HCT116 (cell line): ENCODE measurements at regions not wholly inside any gene's neighbourhood (a gene's known extent, or its start where the extent isn't known, plus 50 kb on each side); places are given as distances from the start of the nearest gene placed in this dataset.

Experiments
- ATAC-seq: fragments of 200-7000 bp; cut with Tn5 transposase; 2 replicates; pipeline ENCODE4 v1.9.1; 2020; ENCODE audit warnings: mild to moderate bottlenecking, moderate library complexity
- BruUV-seq: library from RNA; stranded (reverse); fragments of 400-500 nt; replicated peaks from 2 replicates; lab custom pipeline; 2021; lab: Mats Ljungman, UMichigan
- CTCF ChIA-PET: fragments of 300-600 bp; sonication (Branson Sonifier 250); formaldehyde crosslinking; loops from one replicate; lab custom pipeline; 2021; ENCODE audit warnings: antibody characterized with exemption; lab: Charles Lee
- POLR2A ChIA-PET: fragments of 300-600, 350-600 bp; sonication (Branson Sonifier 250); formaldehyde crosslinking; loops from one replicate; lab custom pipeline; 2021; ENCODE audit warnings: antibody characterized with exemption; lab: Charles Lee
- RAD21 ChIA-PET, 2 experiments: fragments of 300-600 bp; sonication (Branson Sonifier 250); formaldehyde crosslinking; loops; one replicate each; lab custom pipeline; 2023; ENCODE audit warnings: low total read pairs in 2 of 2; ENCODE audit not compliant: uncharacterized antibody in 2 of 2, unreplicated experiment in 2 of 2, low non-redundant PET in 1 of 2; lab: Charles Lee
- DNase-seq: peaks from one replicate; pipeline ENCODE4 v3.0.0-alpha.2; 2010; ENCODE audit warnings: low read depth, low spot score
- H2AFZ ChIP-seq: fragments of 200-600 bp; shearing (Covaris generic), sonication (generic); 2 replicates; pipeline ENCODE4 v1.6.1; 2017; ENCODE audit warnings: low read depth, mixed run types, mixed read lengths, antibody characterized with exemption, low read length; ENCODE audit not compliant: poor library complexity, severe bottlenecking
- H3K27ac ChIP-seq: 2 replicates; pipeline ENCODE4 v1.5.1; 2012; ENCODE audit warnings: low read depth, low read length
- H3K27me3 ChIP-seq: fragments of 200-600 bp; sonication (generic); 2 replicates; pipeline ENCODE4 v1.6.1; 2016; ENCODE audit warnings: mixed run types, low read length, mixed read lengths; ENCODE audit not compliant: insufficient read depth
- H3K36me3 ChIP-seq, 2 experiments: fragments of 200-500 bp in 1 of 2; fragments of 200-600 bp in 1 of 2; sonication (Bioruptor generic) in 1 of 2; sonication (generic) in 1 of 2; 2 replicates each; pipeline versions ENCODE4 v1.5.1 to v1.6.1; 2014 to 2016; ENCODE audit warnings: low read length in 2 of 2, inconsistent platforms in 1 of 2, mixed read lengths in 1 of 2, mixed run types in 1 of 2; ENCODE audit not compliant: insufficient read depth in 2 of 2, control insufficient read depth in 1 of 2
- H3K4me1 ChIP-seq, 2 experiments: fragments of 200-600 bp in 1 of 2; sonication (generic) in 1 of 2; 2 replicates each; pipeline versions ENCODE4 v1.5.1 to v1.6.1; 2012 to 2017; ENCODE audit warnings: low read length in 2 of 2, inconsistent platforms in 1 of 2, mild to moderate bottlenecking in 1 of 2, mixed read lengths in 1 of 2, mixed run types in 1 of 2, moderate library complexity in 1 of 2; ENCODE audit not compliant: insufficient read depth in 2 of 2, control insufficient read depth in 1 of 2
- H3K4me2 ChIP-seq: fragments of 200-600 bp; sonication (generic); 2 replicates; pipeline ENCODE4 v1.6.1; 2017; ENCODE audit warnings: mixed run types, low read length, mixed read lengths
- H3K4me3 ChIP-seq, 2 experiments: fragments of 200-600 bp in 1 of 2; sonication (generic) in 1 of 2; replicated peaks in 1 of 2; 2 replicates each; pipeline ENCODE4 v1.5.1; 2011 to 2016; ENCODE audit warnings: low read length in 2 of 2, control low read depth in 1 of 2, low read depth in 1 of 2, mild to moderate bottlenecking in 1 of 2, mixed read lengths in 1 of 2, mixed run types in 1 of 2
- H3K79me2 ChIP-seq: fragments of 200-600 bp; sonication (generic); 2 replicates; pipeline ENCODE4 v1.6.1; 2017; ENCODE audit warnings: mild to moderate bottlenecking, mixed run types, low read length, moderate library complexity, mixed read lengths; ENCODE audit not compliant: insufficient read depth
- H3K9ac ChIP-seq: fragments of 200-600 bp; sonication (generic); 2 replicates; pipeline ENCODE4 v1.6.1; 2016; ENCODE audit warnings: low read length, mixed read lengths
- H3K9me2 ChIP-seq: fragments of 200-600 bp; sonication (generic), shearing (Covaris generic); 2 replicates; pipeline ENCODE4 v1.6.1; 2017; ENCODE audit warnings: mixed run types, mild to moderate bottlenecking, moderate library complexity; ENCODE audit not compliant: insufficient read depth
- H3K9me3 ChIP-seq, 2 experiments: fragments of 200-500 bp in 1 of 2; fragments of 200-600 bp in 1 of 2; sonication (Bioruptor generic) in 1 of 2; sonication (generic) in 1 of 2; 2 replicates each; pipeline ENCODE4 v1.6.1; 2014 to 2017; ENCODE audit warnings: low read length in 2 of 2, mixed read lengths in 2 of 2, inconsistent platforms in 1 of 2, low read depth in 1 of 2, mild to moderate bottlenecking in 1 of 2, mixed run types in 1 of 2, moderate library complexity in 1 of 2; ENCODE audit not compliant: control insufficient read depth in 1 of 2, insufficient read depth in 1 of 2
- H4K20me1 ChIP-seq: fragments of 200-600 bp; sonication (generic), shearing (Covaris generic); 2 replicates; pipeline ENCODE4 v1.6.1; 2017; ENCODE audit warnings: mixed run types, mild to moderate bottlenecking, moderate library complexity; ENCODE audit not compliant: insufficient read depth
- CBX3 ChIP-seq: IDR thresholded peaks from 2 replicates; pipeline ENCODE4 v1.6.1; 2012; ENCODE audit warnings: low read depth
- CEBPB ChIP-seq: IDR thresholded peaks from 2 replicates; pipeline ENCODE4 v1.6.1; 2012; ENCODE audit warnings: low read depth
- ELF1 ChIP-seq: IDR thresholded peaks from 2 replicates; pipeline ENCODE4 v1.6.1; 2012; ENCODE audit warnings: low read depth, borderline replicate concordance
- EZH2phosphoT487 ChIP-seq: fragments of 200-600 bp; IDR thresholded peaks from 2 replicates; pipeline ENCODE4 v1.6.1; 2018; ENCODE audit warnings: antibody characterized with exemption, borderline replicate concordance
- JUND ChIP-seq: IDR thresholded peaks from 2 replicates; pipeline ENCODE4 v1.6.1; 2012
- POLR2A ChIP-seq: IDR thresholded peaks from 2 replicates; pipeline ENCODE4 v1.7.0; 2011; ENCODE audit warnings: borderline replicate concordance; ENCODE audit not compliant: insufficient read depth, insufficient read length; ENCODE audit errors: extremely low read depth
- RAD21 ChIP-seq: IDR thresholded peaks from 2 replicates; pipeline ENCODE4 v1.6.1; 2012; ENCODE audit warnings: low read depth, mild to moderate bottlenecking
- SP1 ChIP-seq: IDR thresholded peaks from 2 replicates; pipeline ENCODE4 v1.6.1; 2012; ENCODE audit warnings: low read depth
- SRF ChIP-seq: IDR thresholded peaks from 2 replicates; pipeline ENCODE4 v1.6.1; 2012; ENCODE audit warnings: low read depth
- YY1 ChIP-seq: IDR thresholded peaks from 2 replicates; pipeline ENCODE4 v1.6.1; 2011; ENCODE audit warnings: low read length, low read depth, moderate library complexity, mild to moderate bottlenecking; ENCODE audit not compliant: insufficient replicate concordance; ENCODE audit errors: extremely low read depth
- intact Hi-C: fragments of 100-400 bp; cut with micrococcal nuclease; formaldehyde crosslinking; loops from 2 replicates; pipeline ENCODE4 v1.10.0; 2022
- TF ChIP-seq, protein P1 (sequence below): IDR thresholded peaks from 2 replicates; pipeline ENCODE4 v1.6.1; 2012; ENCODE audit warnings: low read depth
- TF ChIP-seq, protein P2 (sequence below): IDR thresholded peaks from 2 replicates; pipeline ENCODE4 v1.6.1; 2011; ENCODE audit warnings: mild to moderate bottlenecking, low read length, moderate library complexity; ENCODE audit not compliant: insufficient replicate concordance; ENCODE audit errors: extremely low read depth
- TF ChIP-seq, protein P3 (sequence below): IDR thresholded peaks from 2 replicates; pipeline ENCODE4 v1.6.1; 2012

DNA sequence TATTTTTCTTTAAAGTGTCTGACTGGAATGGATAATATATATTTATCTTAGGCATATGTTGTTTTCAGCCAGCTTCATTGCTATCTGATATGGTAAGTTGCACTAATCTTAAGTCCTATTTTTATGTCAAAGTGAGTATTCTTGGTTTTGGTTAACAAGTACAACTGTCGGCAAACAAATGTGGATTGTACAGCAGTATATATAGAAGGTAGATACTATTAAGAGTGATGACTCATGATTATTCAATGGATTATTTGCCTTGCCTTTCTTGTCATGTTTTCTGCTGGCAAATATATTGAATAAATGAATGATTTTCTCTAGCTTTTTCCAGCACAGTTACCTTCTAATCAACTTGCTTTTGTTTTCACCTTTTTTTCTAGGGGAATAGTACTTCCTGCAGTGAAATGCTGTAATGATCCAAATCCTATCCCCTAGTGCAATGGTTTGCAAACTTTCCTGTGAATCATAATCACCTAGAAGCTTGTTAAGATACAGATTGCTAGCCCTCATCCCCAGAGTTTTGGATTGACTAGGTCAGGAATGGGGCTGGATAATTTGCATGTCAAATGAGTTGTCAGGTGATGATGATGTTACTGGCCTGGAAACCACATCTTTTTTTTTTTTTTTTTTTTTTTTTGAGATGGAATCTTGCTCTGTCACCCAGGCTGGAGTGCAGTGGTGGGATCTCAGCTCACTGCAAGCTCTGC, 60.8 kb upstream of the ARRDC3 start:
- no peak overlapping the region for H3K9ac ChIP-seq
- 0 out of 4 replicates have a peak, but pooled peaks cover 0 to 2% of the 10 kb centered on the region in 2 experiments for H3K4me1 ChIP-seq
- no peaks in the 10 kb centered on the region for H3K27me3 ChIP-seq
- BruUV-seq: no TSS peak
- RAD21 ChIA-PET: no interaction called here
- CTCF ChIA-PET: no interaction called here
- no peaks in the 10 kb centered on the region for H3K79me2 ChIP-seq
- TF ChIP-seq, protein P1, sequence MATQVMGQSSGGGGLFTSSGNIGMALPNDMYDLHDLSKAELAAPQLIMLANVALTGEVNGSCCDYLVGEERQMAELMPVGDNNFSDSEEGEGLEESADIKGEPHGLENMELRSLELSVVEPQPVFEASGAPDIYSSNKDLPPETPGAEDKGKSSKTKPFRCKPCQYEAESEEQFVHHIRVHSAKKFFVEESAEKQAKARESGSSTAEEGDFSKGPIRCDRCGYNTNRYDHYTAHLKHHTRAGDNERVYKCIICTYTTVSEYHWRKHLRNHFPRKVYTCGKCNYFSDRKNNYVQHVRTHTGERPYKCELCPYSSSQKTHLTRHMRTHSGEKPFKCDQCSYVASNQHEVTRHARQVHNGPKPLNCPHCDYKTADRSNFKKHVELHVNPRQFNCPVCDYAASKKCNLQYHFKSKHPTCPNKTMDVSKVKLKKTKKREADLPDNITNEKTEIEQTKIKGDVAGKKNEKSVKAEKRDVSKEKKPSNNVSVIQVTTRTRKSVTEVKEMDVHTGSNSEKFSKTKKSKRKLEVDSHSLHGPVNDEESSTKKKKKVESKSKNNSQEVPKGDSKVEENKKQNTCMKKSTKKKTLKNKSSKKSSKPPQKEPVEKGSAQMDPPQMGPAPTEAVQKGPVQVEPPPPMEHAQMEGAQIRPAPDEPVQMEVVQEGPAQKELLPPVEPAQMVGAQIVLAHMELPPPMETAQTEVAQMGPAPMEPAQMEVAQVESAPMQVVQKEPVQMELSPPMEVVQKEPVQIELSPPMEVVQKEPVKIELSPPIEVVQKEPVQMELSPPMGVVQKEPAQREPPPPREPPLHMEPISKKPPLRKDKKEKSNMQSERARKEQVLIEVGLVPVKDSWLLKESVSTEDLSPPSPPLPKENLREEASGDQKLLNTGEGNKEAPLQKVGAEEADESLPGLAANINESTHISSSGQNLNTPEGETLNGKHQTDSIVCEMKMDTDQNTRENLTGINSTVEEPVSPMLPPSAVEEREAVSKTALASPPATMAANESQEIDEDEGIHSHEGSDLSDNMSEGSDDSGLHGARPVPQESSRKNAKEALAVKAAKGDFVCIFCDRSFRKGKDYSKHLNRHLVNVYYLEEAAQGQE: no peak
- no peak for TF ChIP-seq JUND
- no peak for TF ChIP-seq CEBPB
- no peak for TF ChIP-seq RAD21
- TF ChIP-seq, protein P2, sequence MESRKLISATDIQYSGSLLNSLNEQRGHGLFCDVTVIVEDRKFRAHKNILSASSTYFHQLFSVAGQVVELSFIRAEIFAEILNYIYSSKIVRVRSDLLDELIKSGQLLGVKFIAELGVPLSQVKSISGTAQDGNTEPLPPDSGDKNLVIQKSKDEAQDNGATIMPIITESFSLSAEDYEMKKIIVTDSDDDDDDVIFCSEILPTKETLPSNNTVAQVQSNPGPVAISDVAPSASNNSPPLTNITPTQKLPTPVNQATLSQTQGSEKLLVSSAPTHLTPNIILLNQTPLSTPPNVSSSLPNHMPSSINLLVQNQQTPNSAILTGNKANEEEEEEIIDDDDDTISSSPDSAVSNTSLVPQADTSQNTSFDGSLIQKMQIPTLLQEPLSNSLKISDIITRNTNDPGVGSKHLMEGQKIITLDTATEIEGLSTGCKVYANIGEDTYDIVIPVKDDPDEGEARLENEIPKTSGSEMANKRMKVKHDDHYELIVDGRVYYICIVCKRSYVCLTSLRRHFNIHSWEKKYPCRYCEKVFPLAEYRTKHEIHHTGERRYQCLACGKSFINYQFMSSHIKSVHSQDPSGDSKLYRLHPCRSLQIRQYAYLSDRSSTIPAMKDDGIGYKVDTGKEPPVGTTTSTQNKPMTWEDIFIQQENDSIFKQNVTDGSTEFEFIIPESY: no peak
- no peak for TF ChIP-seq POLR2A
- TF ChIP-seq, protein P3, sequence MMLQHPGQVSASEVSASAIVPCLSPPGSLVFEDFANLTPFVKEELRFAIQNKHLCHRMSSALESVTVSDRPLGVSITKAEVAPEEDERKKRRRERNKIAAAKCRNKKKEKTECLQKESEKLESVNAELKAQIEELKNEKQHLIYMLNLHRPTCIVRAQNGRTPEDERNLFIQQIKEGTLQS: no peak
- TF ChIP-seq CBX3: no peak
- TF ChIP-seq SRF: no peak
- TF ChIP-seq SP1: no peak
- no peak for TF ChIP-seq ELF1
- TF ChIP-seq YY1: no peak
- no peak for TF ChIP-seq EZH2phosphoT487
- POLR2A ChIA-PET: no interaction called here
- DNase-seq (no peak), ATAC-seq (no peak)
- no peaks in the 10 kb centered on the region for H3K9me3 ChIP-seq
- H3K4me3 ChIP-seq: no peak overlapping the region
- intact Hi-C loops: no loop called here
- H3K36me3 ChIP-seq: no peaks in the 10 kb centered on the region
- H3K9me2 ChIP-seq: no peaks in the 10 kb centered on the region
- H3K4me2 ChIP-seq: no peak overlapping the region
- H3K27ac ChIP-seq: no peak overlapping the region
- no peak overlapping the region for H2AFZ ChIP-seq
- no peaks in the 10 kb centered on the region for H4K20me1 ChIP-seq
